PC-3 (cell line): ENCODE measurements at regions not wholly inside any gene's neighbourhood (a gene's known extent, or its start where the extent isn't known, plus 50 kb on each side); places are given as distances from the start of the nearest gene placed in this dataset.

ENCODE experiments used
- EZH2phosphoT487 ChIP-seq: fragments of 300-600 bp; sonication (generic); IDR thresholded peaks from 2 replicates; pipeline ENCODE4 v1.6.1; 2018; ENCODE audit warnings: mild to moderate bottlenecking, antibody characterized with exemption, low read length, borderline replicate concordance
- TF ChIP-seq, protein P1 (sequence below): fragments of 300-600 bp; sonication (generic); conservative IDR thresholded peaks from 2 replicates; pipeline ENCODE4 v1.5.1; 2017; ENCODE audit warnings: antibody characterized with exemption, low read depth, mild to moderate bottlenecking, low read length

DNA sequence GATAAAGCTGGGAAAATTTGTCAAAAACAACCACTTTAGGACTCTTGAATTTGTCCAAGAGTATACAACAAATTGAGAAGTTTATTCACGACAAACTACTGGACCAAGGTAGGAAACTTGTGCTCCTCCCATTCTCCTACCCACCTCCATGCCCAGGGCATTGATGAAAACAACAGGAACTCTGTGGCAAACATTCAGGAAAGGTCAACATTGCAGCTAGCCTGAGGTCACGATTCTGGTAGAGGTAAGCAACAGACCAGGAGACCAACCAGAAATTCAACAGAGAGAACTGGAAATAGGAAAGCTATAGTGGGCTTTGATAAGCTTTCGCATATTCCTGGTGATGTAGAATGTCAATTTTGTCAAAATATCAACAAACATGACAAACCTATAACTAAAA is 209.1 kb upstream of the CTAGE1 start:
- TF ChIP-seq, protein P1, sequence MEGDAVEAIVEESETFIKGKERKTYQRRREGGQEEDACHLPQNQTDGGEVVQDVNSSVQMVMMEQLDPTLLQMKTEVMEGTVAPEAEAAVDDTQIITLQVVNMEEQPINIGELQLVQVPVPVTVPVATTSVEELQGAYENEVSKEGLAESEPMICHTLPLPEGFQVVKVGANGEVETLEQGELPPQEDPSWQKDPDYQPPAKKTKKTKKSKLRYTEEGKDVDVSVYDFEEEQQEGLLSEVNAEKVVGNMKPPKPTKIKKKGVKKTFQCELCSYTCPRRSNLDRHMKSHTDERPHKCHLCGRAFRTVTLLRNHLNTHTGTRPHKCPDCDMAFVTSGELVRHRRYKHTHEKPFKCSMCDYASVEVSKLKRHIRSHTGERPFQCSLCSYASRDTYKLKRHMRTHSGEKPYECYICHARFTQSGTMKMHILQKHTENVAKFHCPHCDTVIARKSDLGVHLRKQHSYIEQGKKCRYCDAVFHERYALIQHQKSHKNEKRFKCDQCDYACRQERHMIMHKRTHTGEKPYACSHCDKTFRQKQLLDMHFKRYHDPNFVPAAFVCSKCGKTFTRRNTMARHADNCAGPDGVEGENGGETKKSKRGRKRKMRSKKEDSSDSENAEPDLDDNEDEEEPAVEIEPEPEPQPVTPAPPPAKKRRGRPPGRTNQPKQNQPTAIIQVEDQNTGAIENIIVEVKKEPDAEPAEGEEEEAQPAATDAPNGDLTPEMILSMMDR = no peak
- TF ChIP-seq EZH2phosphoT487 = no peak
